HepG2 (cell line): ENCODE measurements at regions not wholly inside any gene's neighbourhood (a gene's known extent, or its start where the extent isn't known, plus 50 kb on each side); places are given as distances from the start of the nearest gene placed in this dataset.

Experiments
- ATF1 ChIP-seq: IDR thresholded peaks from 2 replicates; pipeline ENCODE4 v1.6.1; 2016; ENCODE audit warnings: mild to moderate bottlenecking, control low read depth
- ETS1 ChIP-seq: sonication (generic); formaldehyde crosslinking; IDR thresholded peaks from 2 replicates; pipeline ENCODE4 v1.4.0; 2020; ENCODE audit warnings: missing genetic modification reagents
- NFYC ChIP-seq: IDR thresholded peaks from 2 replicates; pipeline ENCODE4 v1.6.1; 2016; ENCODE audit warnings: missing genetic modification reagents, missing compliant biosample characterization
- ZBTB33 ChIP-seq: sonication (generic); formaldehyde crosslinking; IDR thresholded peaks from 2 replicates; pipeline ENCODE4 v1.4.0; 2020; ENCODE audit warnings: missing genetic modification reagents
- ZNF280B ChIP-seq: sonication (generic); formaldehyde crosslinking; IDR thresholded peaks from 2 replicates; pipeline ENCODE4 v1.5.0; 2020; ENCODE audit warnings: missing genetic modification reagents, mild to moderate bottlenecking, borderline replicate concordance
- ZNF333 ChIP-seq: sonication (generic); formaldehyde crosslinking; IDR thresholded peaks from 2 replicates; pipeline ENCODE4 v1.4.0; 2020; ENCODE audit warnings: mild to moderate bottlenecking, missing genetic modification reagents, borderline replicate concordance
- ZNF572 ChIP-seq: sonication (generic); formaldehyde crosslinking; IDR thresholded peaks from 2 replicates; pipeline ENCODE4 v1.5.1; 2020; ENCODE audit warnings: mild to moderate bottlenecking, missing genetic modification reagents
- ZNF740 ChIP-seq: sonication (generic); formaldehyde crosslinking; IDR thresholded peaks from 2 replicates; pipeline ENCODE4 v1.4.0; 2020; ENCODE audit warnings: missing genetic modification reagents
- TF ChIP-seq, protein P1 (sequence below): sonication (generic); formaldehyde crosslinking; IDR thresholded peaks from 2 replicates; pipeline ENCODE4 v1.5.0; 2020; ENCODE audit warnings: mild to moderate bottlenecking, missing genetic modification reagents, borderline replicate concordance

DNA sequence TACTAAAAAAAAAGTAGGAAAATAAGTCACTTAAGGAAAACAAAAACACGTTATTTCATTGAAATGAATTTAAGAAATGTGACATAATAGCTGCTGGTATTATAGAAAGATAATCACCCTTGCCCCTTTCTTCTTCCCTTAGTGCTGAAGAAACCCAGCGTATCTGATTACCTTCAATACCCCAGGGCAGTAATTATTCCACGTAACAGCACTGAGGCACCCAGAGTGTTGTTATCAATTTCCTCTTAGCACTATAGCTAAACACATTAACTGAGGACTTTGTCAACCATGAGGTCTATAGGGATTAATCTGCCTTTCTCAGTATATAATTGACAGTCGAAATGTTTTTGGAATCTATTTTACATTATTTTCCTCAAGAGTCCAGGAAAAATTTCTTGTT is 180.0 kb upstream of the NXPH2 start (continued):
- TF ChIP-seq, protein P1, sequence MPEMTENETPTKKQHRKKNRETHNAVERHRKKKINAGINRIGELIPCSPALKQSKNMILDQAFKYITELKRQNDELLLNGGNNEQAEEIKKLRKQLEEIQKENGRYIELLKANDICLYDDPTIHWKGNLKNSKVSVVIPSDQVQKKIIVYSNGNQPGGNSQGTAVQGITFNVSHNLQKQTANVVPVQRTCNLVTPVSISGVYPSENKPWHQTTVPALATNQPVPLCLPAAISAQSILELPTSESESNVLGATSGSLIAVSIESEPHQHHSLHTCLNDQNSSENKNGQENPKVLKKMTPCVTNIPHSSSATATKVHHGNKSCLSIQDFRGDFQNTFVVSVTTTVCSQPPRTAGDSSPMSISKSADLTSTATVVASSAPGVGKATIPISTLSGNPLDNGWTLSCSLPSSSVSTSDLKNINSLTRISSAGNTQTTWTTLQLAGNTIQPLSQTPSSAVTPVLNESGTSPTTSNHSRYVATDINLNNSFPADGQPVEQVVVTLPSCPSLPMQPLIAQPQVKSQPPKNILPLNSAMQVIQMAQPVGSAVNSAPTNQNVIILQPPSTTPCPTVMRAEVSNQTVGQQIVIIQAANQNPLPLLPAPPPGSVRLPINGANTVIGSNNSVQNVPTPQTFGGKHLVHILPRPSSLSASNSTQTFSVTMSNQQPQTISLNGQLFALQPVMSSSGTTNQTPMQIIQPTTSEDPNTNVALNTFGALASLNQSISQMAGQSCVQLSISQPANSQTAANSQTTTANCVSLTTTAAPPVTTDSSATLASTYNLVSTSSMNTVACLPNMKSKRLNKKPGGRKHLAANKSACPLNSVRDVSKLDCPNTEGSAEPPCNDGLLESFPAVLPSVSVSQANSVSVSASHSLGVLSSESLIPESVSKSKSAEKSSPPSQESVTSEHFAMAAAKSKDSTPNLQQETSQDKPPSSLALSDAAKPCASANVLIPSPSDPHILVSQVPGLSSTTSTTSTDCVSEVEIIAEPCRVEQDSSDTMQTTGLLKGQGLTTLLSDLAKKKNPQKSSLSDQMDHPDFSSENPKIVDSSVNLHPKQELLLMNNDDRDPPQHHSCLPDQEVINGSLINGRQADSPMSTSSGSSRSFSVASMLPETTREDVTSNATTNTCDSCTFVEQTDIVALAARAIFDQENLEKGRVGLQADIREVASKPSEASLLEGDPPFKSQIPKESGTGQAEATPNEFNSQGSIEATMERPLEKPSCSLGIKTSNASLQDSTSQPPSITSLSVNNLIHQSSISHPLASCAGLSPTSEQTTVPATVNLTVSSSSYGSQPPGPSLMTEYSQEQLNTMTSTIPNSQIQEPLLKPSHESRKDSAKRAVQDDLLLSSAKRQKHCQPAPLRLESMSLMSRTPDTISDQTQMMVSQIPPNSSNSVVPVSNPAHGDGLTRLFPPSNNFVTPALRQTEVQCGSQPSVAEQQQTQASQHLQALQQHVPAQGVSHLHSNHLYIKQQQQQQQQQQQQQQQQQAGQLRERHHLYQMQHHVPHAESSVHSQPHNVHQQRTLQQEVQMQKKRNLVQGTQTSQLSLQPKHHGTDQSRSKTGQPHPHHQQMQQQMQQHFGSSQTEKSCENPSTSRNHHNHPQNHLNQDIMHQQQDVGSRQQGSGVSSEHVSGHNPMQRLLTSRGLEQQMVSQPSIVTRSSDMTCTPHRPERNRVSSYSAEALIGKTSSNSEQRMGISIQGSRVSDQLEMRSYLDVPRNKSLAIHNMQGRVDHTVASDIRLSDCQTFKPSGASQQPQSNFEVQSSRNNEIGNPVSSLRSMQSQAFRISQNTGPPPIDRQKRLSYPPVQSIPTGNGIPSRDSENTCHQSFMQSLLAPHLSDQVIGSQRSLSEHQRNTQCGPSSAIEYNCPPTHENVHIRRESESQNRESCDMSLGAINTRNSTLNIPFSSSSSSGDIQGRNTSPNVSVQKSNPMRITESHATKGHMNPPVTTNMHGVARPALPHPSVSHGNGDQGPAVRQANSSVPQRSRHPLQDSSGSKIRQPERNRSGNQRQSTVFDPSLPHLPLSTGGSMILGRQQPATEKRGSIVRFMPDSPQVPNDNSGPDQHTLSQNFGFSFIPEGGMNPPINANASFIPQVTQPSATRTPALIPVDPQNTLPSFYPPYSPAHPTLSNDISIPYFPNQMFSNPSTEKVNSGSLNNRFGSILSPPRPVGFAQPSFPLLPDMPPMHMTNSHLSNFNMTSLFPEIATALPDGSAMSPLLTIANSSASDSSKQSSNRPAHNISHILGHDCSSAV, result no peak
- TF ChIP-seq ZBTB33 (no peak), ETS1 (CRISPR knock-in tag) (no peak), ZNF280B (CRISPR knock-in tag) (no peak), NFYC (no peak), ZNF740 (CRISPR knock-in tag) (no peak), ATF1 (no peak), ZNF333 (CRISPR knock-in tag) (no peak), ZNF572 (CRISPR knock-in tag) (no peak)
